HG03521 (cell line): ENCODE measurements at regions not wholly inside any gene's neighbourhood (a gene's known extent, or its start where the extent isn't known, plus 50 kb on each side); places are given as distances from the start of the nearest gene placed in this dataset.

ENCODE experiments used
- ATAC-seq: cut with Tn5 transposase; IDR thresholded peaks from one replicate; pipeline ENCODE4 v1.9.1; 2021; ENCODE audit warnings: mild to moderate bottlenecking, moderate library complexity; ENCODE audit not compliant: unreplicated experiment

- no peak for ATAC-seq
These were observed 105.5 kb downstream of the FEM1C start for GRCh38 chr5:115439042-115439441.

GRCh38 chr5:115435778-115436712, 108.5 kb downstream of the FEM1C start:
- no peak for ATAC-seq

GRCh38 chr5:115435065-115435777, 109.4 kb downstream of the FEM1C start:
- ATAC-seq, result no peak

GRCh38 chr5:115433918-115434317, 110.7 kb downstream of the FEM1C start:
- ATAC-seq, result no peak

GRCh38 chr5:115432691-115433090, 111.9 kb downstream of the FEM1C start:
- ATAC-seq, result no peak

- no peak for ATAC-seq
These were observed 113.5 kb downstream of the FEM1C start for GRCh38 chr5:115431116-115431515.

- ATAC-seq, result no peak
These were observed 114.2 kb downstream of the FEM1C start for GRCh38 chr5:115430374-115430773.

GRCh38 chr5:115429345-115429940, 115.1 kb downstream of the FEM1C start:
- no peak for ATAC-seq

- no peak for ATAC-seq
These were observed 115.9 kb downstream of the FEM1C start for GRCh38 chr5:115428676-115429075.

GRCh38 chr5:115428248-115428647, 116.3 kb downstream of the FEM1C start:
- no peak for ATAC-seq

- ATAC-seq, result no peak
These were observed 120.1 kb downstream of the FEM1C start for GRCh38 chr5:115424446-115424845.

GRCh38 chr5:115424030-115424429, 120.5 kb downstream of the FEM1C start:
- ATAC-seq, result no peak

GRCh38 chr5:115423541-115423940, 121.0 kb downstream of the FEM1C start:
- ATAC-seq, result no peak

- ATAC-seq, result no peak
These were observed 121.5 kb downstream of the FEM1C start for GRCh38 chr5:115423051-115423450.

GRCh38 chr5:115420812-115421211, 123.8 kb downstream of the FEM1C start:
- peak; percentile 64 for ATAC-seq

GRCh38 chr5:115419846-115420585, 123.6 kb upstream of the CCDC112 start:
- no peak for ATAC-seq

GRCh38 chr5:115418788-115419187, 122.3 kb upstream of the CCDC112 start:
- ATAC-seq, result no peak

- no peak for ATAC-seq
These were observed 120.6 kb upstream of the CCDC112 start for GRCh38 chr5:115417076-115417475.

GRCh38 chr5:115415143-115415491, 118.7 kb upstream of the CCDC112 start:
- ATAC-seq, result no peak

GRCh38 chr5:115414406-115415142, 118.1 kb upstream of the CCDC112 start:
- no peak for ATAC-seq
